HepG2 (cell line): ENCODE measurements at regions not wholly inside any gene's neighbourhood (a gene's known extent, or its start where the extent isn't known, plus 50 kb on each side); places are given as distances from the start of the nearest gene placed in this dataset.

Experiments
- CTCF ChIP-seq: sonication (generic); formaldehyde crosslinking; IDR thresholded peaks from 2 replicates; pipeline ENCODE4 v1.5.0; 2020; ENCODE audit warnings: mild to moderate bottlenecking, missing genetic modification reagents, moderate library complexity
- EZH2 ChIP-seq: conservative IDR thresholded peaks from 2 replicates; pipeline ENCODE4 v1.6.1; 2012; ENCODE audit warnings: mild to moderate bottlenecking, low read depth, low read length, moderate library complexity
- POLR2A ChIP-seq, 2 experiments: IDR thresholded peaks; 2 replicates each; pipeline ENCODE4 v1.6.1; 2011; ENCODE audit warnings: low read depth in 2 of 2, low read length in 2 of 2, mild to moderate bottlenecking in 1 of 2, moderate library complexity in 1 of 2; ENCODE audit not compliant: insufficient read depth in 1 of 2
- SP4 ChIP-seq: sonication (generic); formaldehyde crosslinking; IDR thresholded peaks from 2 replicates; pipeline ENCODE4 v1.8.1; 2023; ENCODE audit warnings: mild to moderate bottlenecking, missing genetic modification reagents
- ZNF737 ChIP-seq: sonication (generic); formaldehyde crosslinking; IDR thresholded peaks from 2 replicates; pipeline ENCODE4 v1.5.0; 2020; ENCODE audit warnings: missing genetic modification reagents, mild to moderate bottlenecking, borderline replicate concordance
- ZNF883 ChIP-seq: sonication (generic); formaldehyde crosslinking; IDR thresholded peaks from 2 replicates; pipeline ENCODE4 v1.5.1; 2020; ENCODE audit warnings: mild to moderate bottlenecking, missing genetic modification reagents; ENCODE audit errors: not compliant biosample characterization

GRCh38 chr5:117417501-117417900 is 842.9 kb upstream of the SEMA6A start:
- TF ChIP-seq ZNF737 = no peak
- no peak for TF ChIP-seq ZNF883 (CRISPR knock-in tag)
- no peak for TF ChIP-seq CTCF
- TF ChIP-seq EZH2 = no peak
- no peak for TF ChIP-seq POLR2A (IDR thresholded peaks at IDR 0.05; ENCODE audit: insufficient read depth in 1 of 2, low read depth in 2 of 2, low read length in 2 of 2)
- no peak for TF ChIP-seq SP4 (CRISPR knock-in tag)
